NCI-H460 (cell line): ENCODE measurements at regions not wholly inside any gene's neighbourhood (a gene's known extent, or its start where the extent isn't known, plus 50 kb on each side); places are given as distances from the start of the nearest gene placed in this dataset.
"Not testable (repeated sequence)": the region's sequence is repeated elsewhere in the genome, so short reads cannot be mapped to it uniquely, and the experiment has no call there.

Source experiments
- DNase-seq: peaks from one replicate; pipeline ENCODE4 v3.0.0-alpha.2; 2016; ENCODE audit warnings: low read depth; ENCODE audit errors: extremely low read depth

- DNase-seq: no peak
These were observed 2662.9 kb upstream of the PCDH20 start for GRCh38 chr13:64078480-64078936.

DNA sequence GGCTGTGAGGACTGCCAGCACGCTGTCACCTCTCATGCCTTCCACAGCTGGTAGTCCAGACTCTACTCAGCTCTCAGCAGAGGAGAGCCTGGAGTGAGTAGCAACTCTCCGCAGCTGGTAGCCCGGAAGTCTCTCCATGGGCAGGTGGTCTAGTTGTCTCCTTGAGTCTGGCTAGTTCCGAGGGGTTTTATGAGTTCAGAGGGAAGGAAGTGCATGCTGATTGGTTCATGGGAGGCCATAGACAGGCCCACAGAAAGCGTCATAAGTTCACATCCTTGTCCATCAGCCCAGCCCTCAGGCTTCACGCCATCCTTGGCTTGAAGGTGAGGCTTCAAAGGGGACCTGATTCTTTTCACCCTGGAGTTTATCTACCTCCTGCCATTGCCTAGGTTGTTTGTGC, 2662.4 kb upstream of the PCDH20 start:
- DNase-seq: no peak

DNA sequence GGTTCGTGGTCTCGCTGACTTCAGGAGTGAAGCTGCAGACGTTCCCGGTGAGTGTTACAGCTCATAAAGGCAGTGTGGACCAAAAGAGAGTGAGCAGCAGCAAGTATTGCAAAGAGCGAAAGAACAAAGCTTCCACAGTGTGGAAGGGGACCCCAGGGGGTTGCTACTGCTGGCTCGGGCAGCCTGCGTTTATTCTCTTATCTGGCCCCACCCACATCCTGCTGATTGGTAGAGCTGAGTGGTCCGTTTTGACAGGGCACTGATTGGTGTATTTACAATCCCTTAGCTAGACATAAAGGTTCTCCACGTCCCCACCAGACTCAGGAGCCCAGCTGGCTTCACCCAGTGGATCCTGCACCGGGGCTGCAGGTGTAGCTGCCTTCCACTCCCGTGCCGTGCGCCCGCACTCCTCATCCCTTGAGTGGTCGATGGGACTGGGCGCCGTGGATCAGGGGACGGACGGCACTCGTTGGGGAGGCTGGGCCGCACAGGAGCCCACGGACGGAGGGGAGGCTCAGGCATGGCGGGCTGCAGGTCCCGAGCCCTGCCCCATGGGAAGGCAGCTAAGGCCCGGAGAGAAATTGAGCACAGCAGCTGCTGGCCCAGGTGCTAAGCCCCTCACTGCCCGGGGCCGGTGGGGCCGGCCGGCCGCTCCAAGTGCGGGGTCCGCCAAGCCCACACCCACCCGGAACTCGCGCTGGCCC, 2661.6 kb upstream of the PCDH20 start:
- DNase-seq: not testable (repeated sequence)

GRCh38 chr13:64075543-64076271, 2660.1 kb upstream of the PCDH20 start:
- DNase-seq: peak; percentile 68

DNA sequence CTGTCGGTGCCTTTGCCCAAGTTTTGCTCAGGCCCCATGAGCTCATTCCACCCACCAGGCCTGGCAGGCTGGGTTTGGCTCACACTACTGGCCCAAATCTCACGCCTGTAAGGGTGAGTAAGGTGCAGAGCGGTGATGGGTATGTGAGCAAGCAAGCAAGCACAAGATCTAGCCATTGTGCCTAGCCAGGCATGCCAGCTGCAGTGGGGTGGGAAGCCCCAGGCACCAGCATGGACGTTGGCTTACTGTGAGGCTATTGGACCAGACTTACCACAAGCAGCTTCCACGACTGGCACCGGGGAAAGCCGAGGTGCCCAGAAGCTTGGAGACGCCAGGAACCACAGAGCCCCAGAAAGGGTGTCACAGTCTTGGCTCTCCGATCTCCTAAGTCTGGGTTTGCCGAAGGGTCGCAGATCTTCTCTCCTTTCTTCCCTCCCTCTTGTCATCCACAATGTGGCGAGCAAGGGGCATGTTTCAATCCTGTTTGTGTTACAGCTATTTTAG, 2659.4 kb upstream of the PCDH20 start:
- DNase-seq: peak; percentile 16

DNA sequence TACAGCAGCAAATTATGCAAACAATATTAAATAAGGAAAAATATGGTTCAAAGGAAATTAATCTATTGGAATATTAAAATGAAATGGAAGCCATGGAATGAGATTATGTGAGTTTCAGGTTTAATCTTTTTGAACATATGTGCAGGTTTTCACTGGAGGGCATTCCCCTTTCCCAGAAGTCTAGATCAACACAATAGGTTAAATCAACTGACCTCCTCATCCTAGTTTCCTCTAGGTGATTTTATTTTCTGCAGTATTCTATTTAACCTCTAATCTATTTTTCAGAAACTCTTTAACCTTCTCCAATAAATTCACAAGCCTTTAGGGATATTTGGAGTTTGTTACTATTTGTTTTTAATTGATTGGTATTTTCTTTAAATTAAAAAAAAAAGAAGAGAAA, 2657.6 kb upstream of the PCDH20 start:
- no peak for DNase-seq

DNA sequence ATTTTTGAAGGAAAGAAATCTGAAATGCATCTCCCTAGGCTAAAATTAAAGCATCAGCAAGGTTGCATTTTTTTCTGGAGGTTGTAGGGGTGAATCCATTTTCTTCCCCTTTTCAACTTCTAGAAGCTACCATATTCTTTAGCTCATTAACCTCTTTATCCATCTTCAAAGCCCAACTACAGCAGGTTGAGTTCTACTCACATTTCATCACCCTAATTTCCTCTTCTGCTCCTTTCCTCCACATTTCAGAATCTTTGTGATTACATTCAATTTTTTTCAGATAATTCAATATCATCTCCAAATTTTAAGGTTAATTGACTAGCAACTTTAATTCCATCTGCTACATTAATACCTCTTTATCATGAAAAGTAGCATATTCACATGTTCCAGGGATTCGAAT, 2655.7 kb upstream of the PCDH20 start:
- DNase-seq: no peak

- no peak for DNase-seq
These were observed 2654.2 kb upstream of the PCDH20 start for GRCh38 chr13:64069892-64070291.

DNA sequence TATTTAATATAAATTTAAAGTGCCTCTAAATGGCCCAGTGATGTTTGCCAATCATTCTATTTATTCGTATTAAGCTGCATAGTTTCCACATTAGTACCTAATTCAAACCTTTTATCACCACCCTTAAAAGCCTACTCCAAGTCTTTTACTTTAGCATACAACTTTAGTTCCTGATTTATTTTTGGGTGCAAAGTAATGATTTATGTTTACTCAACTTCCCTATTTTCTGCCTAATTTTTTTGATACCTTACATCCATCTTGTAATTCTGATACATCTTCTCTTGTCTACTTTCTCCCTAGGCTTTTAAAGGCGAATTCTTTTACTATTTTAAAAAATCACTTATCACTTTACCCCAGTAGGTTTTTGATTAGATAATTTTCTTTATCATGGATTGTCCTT, 2651.1 kb upstream of the PCDH20 start:
- no peak for DNase-seq

GRCh38 chr13:64061649-64062048, 2646.0 kb upstream of the PCDH20 start:
- DNase-seq: no peak

GRCh38 chr13:64057372-64058020, 2641.8 kb upstream of the PCDH20 start:
- no peak for DNase-seq

DNA sequence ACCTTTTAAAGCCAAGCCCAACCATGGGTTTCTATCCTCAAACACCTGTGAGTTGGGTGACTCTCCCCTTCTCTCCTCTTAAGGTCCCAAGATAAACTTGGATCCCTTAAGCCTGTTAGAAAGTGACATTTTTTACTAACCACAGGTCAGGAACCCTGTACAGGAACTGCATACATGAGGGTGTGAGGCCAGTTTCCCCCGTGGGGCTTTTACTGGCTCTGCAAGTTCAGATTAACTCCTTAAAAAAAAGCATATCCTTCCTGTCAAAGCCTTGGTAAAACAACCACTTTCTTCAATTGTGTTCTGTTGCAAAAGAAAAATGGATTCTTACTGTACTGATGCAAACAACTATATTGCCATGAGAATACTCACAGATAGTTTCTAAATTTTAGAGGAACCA, 2638.7 kb upstream of the PCDH20 start:
- no peak for DNase-seq

DNA sequence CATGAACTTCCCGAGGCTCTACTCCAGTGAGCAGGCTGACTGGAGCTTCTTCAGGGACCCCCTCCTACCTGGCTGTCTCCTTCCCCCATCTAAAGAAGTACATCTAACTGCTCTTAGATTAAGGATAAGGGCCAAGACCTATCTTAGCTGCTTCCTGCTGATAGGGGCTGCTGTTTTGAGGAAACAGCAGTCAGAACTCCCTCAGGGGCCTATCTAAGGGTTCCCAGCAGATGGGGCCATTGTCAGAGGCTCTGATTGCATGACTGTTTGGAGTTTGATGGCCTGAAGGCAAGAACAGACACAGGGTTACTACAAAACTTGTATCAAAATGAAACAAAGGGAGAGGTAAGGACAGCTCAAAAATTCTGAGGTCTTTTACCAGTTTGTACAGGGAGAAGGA, 2636.9 kb upstream of the PCDH20 start:
- no peak for DNase-seq

GRCh38 chr13:64051278-64051677, 2635.6 kb upstream of the PCDH20 start:
- no peak for DNase-seq

DNA sequence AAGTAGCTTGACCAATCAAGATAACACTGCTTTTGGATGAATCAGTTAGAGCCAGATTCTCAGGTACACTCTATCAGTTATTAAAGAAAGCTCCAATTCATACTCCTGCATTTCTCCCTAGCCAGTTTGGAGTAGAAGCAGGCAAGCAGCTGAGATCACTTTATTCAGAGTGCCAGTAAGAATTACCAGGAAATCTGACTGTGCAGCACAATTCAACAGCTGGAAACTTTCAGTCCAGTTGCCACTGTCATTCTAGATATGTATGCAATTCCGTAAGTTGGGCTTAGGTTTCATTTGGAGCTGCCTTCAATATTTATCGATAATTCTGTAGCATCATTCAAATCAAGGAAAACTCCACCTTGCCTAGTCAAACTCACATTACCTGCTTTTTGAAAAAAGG, 2625.6 kb upstream of the PCDH20 start:
- no peak for DNase-seq

GRCh38 chr13:64033921-64034320, 2618.3 kb upstream of the PCDH20 start:
- no peak for DNase-seq

GRCh38 chr13:64029343-64030093, 2613.9 kb upstream of the PCDH20 start:
- DNase-seq: no peak

GRCh38 chr13:64028551-64028950, 2612.9 kb upstream of the PCDH20 start:
- no peak for DNase-seq

DNA sequence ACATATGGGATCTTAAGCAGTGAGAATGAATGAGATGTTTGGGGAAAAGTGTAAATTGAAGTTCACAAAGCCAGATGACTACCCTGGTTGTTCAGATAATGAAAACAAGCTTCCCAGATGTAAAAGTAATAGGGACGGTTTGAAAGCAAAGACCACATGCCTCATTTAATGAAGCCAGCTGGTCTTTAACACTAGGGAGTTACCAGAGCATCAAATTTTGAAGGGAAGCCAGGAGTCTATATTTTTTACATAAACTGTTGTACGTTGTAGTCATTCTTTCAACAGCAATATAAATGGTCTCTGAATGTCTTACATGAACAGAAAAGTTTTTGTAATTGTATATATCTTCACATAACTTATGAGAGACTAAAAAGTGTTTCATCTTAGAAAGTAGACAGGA, 2604.5 kb upstream of the PCDH20 start:
- no peak for DNase-seq

DNA sequence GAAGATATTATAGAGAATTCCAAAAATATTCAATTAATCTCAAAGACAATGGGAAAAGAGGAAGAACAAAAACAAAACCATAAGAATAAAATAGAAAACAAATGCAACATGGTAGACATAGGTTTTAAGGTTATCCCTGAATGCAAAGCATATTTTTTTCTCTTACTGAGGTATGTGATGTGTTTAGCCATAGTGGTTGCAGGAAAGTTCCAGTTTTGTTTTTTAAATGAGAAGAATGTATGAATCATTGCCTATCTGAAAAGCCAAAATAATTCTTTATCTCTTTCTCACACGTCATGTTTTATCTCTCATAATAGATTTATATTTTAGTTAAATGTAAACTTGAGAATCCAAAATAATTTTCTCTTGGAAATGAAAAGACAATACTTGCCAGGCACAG, 2591.7 kb upstream of the PCDH20 start:
- no peak for DNase-seq

GRCh38 chr13:64000321-64000720, 2584.7 kb upstream of the PCDH20 start:
- DNase-seq: no peak
